ENCODE measurements at regions not wholly inside any gene's neighbourhood (a gene's known extent, or its start where the extent isn't known, plus 50 kb on each side); places are given as distances from the start of the nearest gene placed in this dataset.

GRCh38 chr9:29212397-29213387 is 1639.4 kb upstream of the C9orf72 start:
- Histone ChIP-seq H3K4me3 (ENCODE audit: insufficient read depth, low read depth, low read length) (peak overlapping the region; percentile 52), H3K36me3 (ENCODE audit: control insufficient read depth, insufficient read depth, low read length) (no peaks in the 10 kb centered on the region), H3K4me1 (ENCODE audit: control insufficient read depth, insufficient read depth, low read length) (peaks cover 8% of the 10 kb centered on the region), H3K27me3 (ENCODE audit: control insufficient read depth, insufficient read depth, low read length, poor library complexity, severe bottlenecking) (peaks cover 70% of the 10 kb centered on the region), H3K9me3 (ENCODE audit: control insufficient read depth, low read length) (no peaks in the 10 kb centered on the region), H3K27ac (ENCODE audit: insufficient read depth, low read depth, low read length, poor library complexity, severe bottlenecking) (no peak overlapping the region)
- 0% methylated on average over 54 of the region's 54 CpGs for WGBS, 2 experiments

GRCh38 chr9:29213417-29214153 is 1640.3 kb upstream of the C9orf72 start, which contains the start of gene LINGO2:
Gene LINGO2, minus strand, starts transcription at chr9:29213601.
- Histone ChIP-seq H3K4me3 (ENCODE audit: insufficient read depth, low read depth, low read length) (peak within 1 kb of the TSS; percentile 52), H3K27ac (ENCODE audit: insufficient read depth, low read depth, low read length, poor library complexity, severe bottlenecking) (no peak within 1 kb of the TSS), H3K27me3 (ENCODE audit: control insufficient read depth, insufficient read depth, low read length, poor library complexity, severe bottlenecking) (peaks cover 70% of the 10 kb centered on the region), H3K4me1 (ENCODE audit: control insufficient read depth, insufficient read depth, low read length) (peaks cover 8% of the 10 kb centered on the region), H3K9me3 (ENCODE audit: control insufficient read depth, low read length) (no peaks in the 10 kb centered on the region), H3K36me3 (ENCODE audit: control insufficient read depth, insufficient read depth, low read length) (no peaks in the 10 kb centered on the region)
- WGBS, 2 experiments = 0 to 1% methylated on average over 56 to 57 of the region's 57 CpGs

- H3K9me3 ChIP-seq (ENCODE audit: control insufficient read depth, low read length) = no peaks in the 10 kb centered on the region
- 0% methylated on average over 18 of the region's 18 CpGs for WGBS, 2 experiments
- H3K27ac ChIP-seq (ENCODE audit: insufficient read depth, low read depth, low read length, poor library complexity, severe bottlenecking) = no peak overlapping the region
- peaks cover 70% of the 10 kb centered on the region for H3K27me3 ChIP-seq (ENCODE audit: control insufficient read depth, insufficient read depth, low read length, poor library complexity, severe bottlenecking)
- H3K4me1 ChIP-seq (ENCODE audit: control insufficient read depth, insufficient read depth, low read length) = peaks cover 8% of the 10 kb centered on the region
- no peaks in the 10 kb centered on the region for H3K36me3 ChIP-seq (ENCODE audit: control insufficient read depth, insufficient read depth, low read length)
- H3K4me3 ChIP-seq (ENCODE audit: insufficient read depth, low read depth, low read length) = peak overlapping the region; percentile 52
These were observed 1640.9 kb upstream of the C9orf72 start for GRCh38 chr9:29214154-29214689.

- peaks cover 70% of the 10 kb centered on the region for H3K27me3 ChIP-seq (ENCODE audit: control insufficient read depth, insufficient read depth, low read length, poor library complexity, severe bottlenecking)
- no peaks in the 10 kb centered on the region for H3K9me3 ChIP-seq (ENCODE audit: control insufficient read depth, low read length)
- no peaks in the 10 kb centered on the region for H3K36me3 ChIP-seq (ENCODE audit: control insufficient read depth, insufficient read depth, low read length)
- H3K27ac ChIP-seq (ENCODE audit: insufficient read depth, low read depth, low read length, poor library complexity, severe bottlenecking) = no peak overlapping the region
- H3K4me1 ChIP-seq (ENCODE audit: control insufficient read depth, insufficient read depth, low read length) = peaks cover 8% of the 10 kb centered on the region
- WGBS, 2 experiments = 2% methylated on average over 31 of the region's 31 CpGs
- peak overlapping the region; percentile 52 for H3K4me3 ChIP-seq (ENCODE audit: insufficient read depth, low read depth, low read length)
These were observed 1641.5 kb upstream of the C9orf72 start for GRCh38 chr9:29214690-29215253.

- peaks cover 3% of the 10 kb centered on the region for H3K4me1 ChIP-seq (ENCODE audit: control insufficient read depth, insufficient read depth, low read length)
- H3K9me3 ChIP-seq (ENCODE audit: control insufficient read depth, low read length) = no peaks in the 10 kb centered on the region
- no peak overlapping the region for H3K27ac ChIP-seq (ENCODE audit: insufficient read depth, low read depth, low read length, poor library complexity, severe bottlenecking)
- no peaks in the 10 kb centered on the region for H3K36me3 ChIP-seq (ENCODE audit: control insufficient read depth, insufficient read depth, low read length)
- no peak overlapping the region for H3K4me3 ChIP-seq (ENCODE audit: insufficient read depth, low read depth, low read length)
- WGBS, 2 experiments = 89 to 100% methylated on average over 1 of the region's 1 CpG
- peaks cover 39% of the 10 kb centered on the region for H3K27me3 ChIP-seq (ENCODE audit: control insufficient read depth, insufficient read depth, low read length, poor library complexity, severe bottlenecking)
These were observed 1644.7 kb upstream of the C9orf72 start for GRCh38 chr9:29217966-29218365.

- Histone ChIP-seq H3K27me3 (ENCODE audit: control insufficient read depth, insufficient read depth, low read length, poor library complexity, severe bottlenecking) (peaks cover 13% of the 10 kb centered on the region), H3K27ac (ENCODE audit: insufficient read depth, low read depth, low read length, poor library complexity, severe bottlenecking) (no peak overlapping the region), H3K9me3 (ENCODE audit: control insufficient read depth, low read length) (no peaks in the 10 kb centered on the region), H3K4me3 (ENCODE audit: insufficient read depth, low read depth, low read length) (no peak overlapping the region), H3K4me1 (ENCODE audit: control insufficient read depth, insufficient read depth, low read length) (no peaks in the 10 kb centered on the region), H3K36me3 (ENCODE audit: control insufficient read depth, insufficient read depth, low read length) (no peaks in the 10 kb centered on the region)
- whole genome bisulfite sequencing, 2 experiments = 78 to 85% methylated on average over 2 of the region's 2 CpGs
These were observed 1647.4 kb upstream of the C9orf72 start for GRCh38 chr9:29220596-29221251.

GRCh38 chr9:29228558-29228957 is 1655.3 kb upstream of the C9orf72 start:
- 75 to 95% methylated on average over 1 to 2 of the region's 2 CpGs for WGBS, 2 experiments

GRCh38 chr9:29230931-29231330 is 1657.7 kb upstream of the C9orf72 start:
- 95 to 100% methylated on average over 1 to 2 of the region's 2 CpGs for WGBS, 2 experiments
- H3K4me3 ChIP-seq (ENCODE audit: insufficient read depth, low read depth, low read length) = no peak overlapping the region
- no peak overlapping the region for H3K27ac ChIP-seq (ENCODE audit: insufficient read depth, low read depth, low read length, poor library complexity, severe bottlenecking)
- no peaks in the 10 kb centered on the region for H3K36me3 ChIP-seq (ENCODE audit: control insufficient read depth, insufficient read depth, low read length)
- no peaks in the 10 kb centered on the region for H3K4me1 ChIP-seq (ENCODE audit: control insufficient read depth, insufficient read depth, low read length)
- no peaks in the 10 kb centered on the region for H3K27me3 ChIP-seq (ENCODE audit: control insufficient read depth, insufficient read depth, low read length, poor library complexity, severe bottlenecking)
- H3K9me3 ChIP-seq (ENCODE audit: control insufficient read depth, low read length) = no peaks in the 10 kb centered on the region

More at GRCh38 chr9:29228558-29228957, 1655.3 kb upstream of the C9orf72 start:
- H3K27me3 ChIP-seq (ENCODE audit: control insufficient read depth, insufficient read depth, low read length, poor library complexity, severe bottlenecking) = no peaks in the 10 kb centered on the region
- no peaks in the 10 kb centered on the region for H3K9me3 ChIP-seq (ENCODE audit: control insufficient read depth, low read length)
- no peak overlapping the region for H3K4me3 ChIP-seq (ENCODE audit: insufficient read depth, low read depth, low read length)
- no peaks in the 10 kb centered on the region for H3K4me1 ChIP-seq (ENCODE audit: control insufficient read depth, insufficient read depth, low read length)
- H3K27ac ChIP-seq (ENCODE audit: insufficient read depth, low read depth, low read length, poor library complexity, severe bottlenecking) = no peak overlapping the region
- H3K36me3 ChIP-seq (ENCODE audit: control insufficient read depth, insufficient read depth, low read length) = no peaks in the 10 kb centered on the region

GRCh38 chr9:29233193-29233592 is 1659.9 kb upstream of the C9orf72 start:
- Histone ChIP-seq H3K4me1 (ENCODE audit: control insufficient read depth, insufficient read depth, low read length) (no peaks in the 10 kb centered on the region), H3K9me3 (ENCODE audit: control insufficient read depth, low read length) (no peaks in the 10 kb centered on the region), H3K27me3 (ENCODE audit: control insufficient read depth, insufficient read depth, low read length, poor library complexity, severe bottlenecking) (no peaks in the 10 kb centered on the region), H3K36me3 (ENCODE audit: control insufficient read depth, insufficient read depth, low read length) (no peaks in the 10 kb centered on the region), H3K27ac (ENCODE audit: insufficient read depth, low read depth, low read length, poor library complexity, severe bottlenecking) (no peak overlapping the region), H3K4me3 (ENCODE audit: insufficient read depth, low read depth, low read length) (no peak overlapping the region)
- 92 to 97% methylated on average over 2 of the region's 2 CpGs for WGBS, 2 experiments

All from ectodermal cell (in vitro differentiated cells).